ENCODE measurements at regions not wholly inside any gene's neighbourhood (a gene's known extent, or its start where the extent isn't known, plus 50 kb on each side); places are given as distances from the start of the nearest gene placed in this dataset.

- TF ChIP-seq CTCF (conservative IDR thresholded peaks at IDR 0.05; ENCODE audit: low read depth, low read length), result no peak
- peak; percentile 16 for DNase-seq (ENCODE audit: low read depth)
- no peak overlapping the region for H3K4me3 ChIP-seq (ENCODE audit: low read depth, low read length)
Observed at GRCh38 chr21:19420565-19420964, 1017.0 kb upstream of the TMPRSS15 start.

- TF ChIP-seq CTCF (conservative IDR thresholded peaks at IDR 0.05; ENCODE audit: low read depth, low read length), result no peak
- no peak overlapping the region for H3K4me3 ChIP-seq (ENCODE audit: low read depth, low read length)
- no peak for DNase-seq (ENCODE audit: low read depth)
Observed at GRCh38 chr21:19433623-19434022, 1030.0 kb upstream of the TMPRSS15 start.

- no peak overlapping the region for H3K4me3 ChIP-seq (ENCODE audit: low read depth, low read length)
- no peak for TF ChIP-seq CTCF (conservative IDR thresholded peaks at IDR 0.05; ENCODE audit: low read depth, low read length)
- DNase-seq (ENCODE audit: low read depth), result no peak
Observed at GRCh38 chr21:19440792-19441655, 1037.4 kb upstream of the TMPRSS15 start.

DNA sequence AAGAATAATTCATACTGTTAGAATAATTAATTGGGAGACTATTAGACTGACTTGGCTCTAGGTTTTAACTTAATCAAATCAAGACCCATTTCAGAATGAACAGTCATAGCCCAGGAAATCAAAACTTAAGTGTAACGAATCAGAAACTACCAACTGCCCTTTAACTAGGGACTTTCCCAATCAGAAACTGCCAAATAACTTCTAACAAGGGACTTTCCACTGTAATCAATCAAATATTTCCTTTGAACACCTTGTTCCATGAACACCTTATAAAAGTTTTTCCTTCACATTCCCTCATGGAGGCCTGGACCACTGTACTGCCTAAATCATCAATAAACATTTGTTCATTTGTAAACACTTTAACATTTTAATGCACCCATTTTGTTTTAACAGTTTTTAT, 1054.7 kb upstream of the TMPRSS15 start:
- no peak for DNase-seq (ENCODE audit: low read depth)
- H3K4me3 ChIP-seq (ENCODE audit: low read depth, low read length), result no peak overlapping the region
- no peak for TF ChIP-seq CTCF (conservative IDR thresholded peaks at IDR 0.05; ENCODE audit: low read depth, low read length)

DNA sequence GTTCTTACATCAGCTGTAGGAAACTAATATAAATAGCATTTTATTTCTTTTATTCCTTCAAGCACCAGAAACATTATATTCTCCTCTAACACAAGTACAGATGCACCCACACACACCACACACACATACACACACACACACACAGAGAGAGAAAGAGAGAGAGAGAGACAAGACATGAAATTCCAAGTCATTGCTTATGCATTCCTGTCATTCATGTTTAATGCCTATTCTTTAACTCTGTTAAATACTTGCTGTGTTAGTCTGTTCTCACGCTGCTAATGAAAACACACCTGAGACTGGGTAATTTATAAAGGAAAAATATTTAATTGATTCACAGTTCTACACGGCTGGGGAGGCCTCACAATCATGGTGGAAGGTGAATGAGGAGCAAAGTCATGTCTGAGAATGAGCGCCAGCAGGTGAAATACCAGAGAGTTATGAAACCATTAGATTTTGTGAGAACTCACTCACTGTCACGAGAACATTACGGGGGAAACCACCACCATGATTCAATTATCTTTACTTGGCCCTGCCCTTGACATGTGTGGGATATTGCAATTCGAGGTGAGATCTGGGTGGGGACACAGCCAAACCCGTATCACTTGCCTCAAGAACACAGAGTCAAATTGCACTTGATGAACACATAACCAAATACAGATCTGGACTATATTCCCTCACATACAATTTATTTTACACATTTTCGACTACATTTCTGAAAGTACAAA, 1058.1 kb upstream of the TMPRSS15 start:
- no peak overlapping the region for H3K4me3 ChIP-seq (ENCODE audit: low read depth, low read length)
- DNase-seq (ENCODE audit: low read depth), result peak; percentile 84
- no peak for TF ChIP-seq CTCF (conservative IDR thresholded peaks at IDR 0.05; ENCODE audit: low read depth, low read length)

DNA sequence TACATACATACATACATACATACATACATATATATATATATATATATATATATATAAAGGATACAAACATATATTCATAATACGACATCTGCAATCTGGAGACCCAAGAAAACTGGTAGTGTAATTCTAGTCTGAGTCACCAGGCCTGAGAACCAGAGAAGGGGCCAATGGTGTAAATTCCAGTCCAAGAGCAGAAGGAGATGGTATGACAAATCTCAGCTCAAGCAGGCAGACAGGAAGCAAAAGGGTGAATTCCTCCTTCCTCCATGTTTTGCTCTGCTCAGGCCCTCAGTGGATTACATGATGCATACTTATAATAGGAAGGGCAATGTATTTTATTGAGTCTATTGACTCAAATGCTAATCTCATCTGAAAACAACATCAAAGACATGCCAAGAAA, 1060.4 kb upstream of the TMPRSS15 start:
- H3K4me3 ChIP-seq (ENCODE audit: low read depth, low read length), result no peak overlapping the region
- no peak for TF ChIP-seq CTCF (conservative IDR thresholded peaks at IDR 0.05; ENCODE audit: low read depth, low read length)
- peak; percentile 82 for DNase-seq (ENCODE audit: low read depth)
